NCI-H146 treated with DMSO at 0.1 percent for 48 hours (cell line): ENCODE measurements at regions not wholly inside any gene's neighbourhood (a gene's known extent, or its start where the extent isn't known, plus 50 kb on each side); places are given as distances from the start of the nearest gene placed in this dataset.

Experiments
- DNase-seq: peaks from one replicate; lab custom pipeline; 2025; ENCODE audit not compliant: unreplicated experiment; lab: John Stamatoyannopoulos, UW

GRCh38 chr22:48563118-48563965 is 1264.3 kb downstream of the BRD1 start:
- no peak for DNase-seq

GRCh38 chr22:48561676-48562075 is 1266.0 kb downstream of the BRD1 start:
- DNase-seq, result no peak

GRCh38 chr22:48560836-48561235 is 1266.8 kb downstream of the BRD1 start:
- DNase-seq, result no peak

GRCh38 chr22:48560389-48560751 is 1267.3 kb downstream of the BRD1 start:
- no peak for DNase-seq

- DNase-seq, result no peak
Measured at GRCh38 chr22:48559647-48560388, 1267.9 kb downstream of the BRD1 start.

GRCh38 chr22:48558606-48559402 is 1268.9 kb downstream of the BRD1 start:
- no peak for DNase-seq

GRCh38 chr22:48558016-48558415 is 1269.7 kb downstream of the BRD1 start:
- no peak for DNase-seq

- DNase-seq, result no peak
Measured at GRCh38 chr22:48557473-48557872, 1270.2 kb downstream of the BRD1 start.

- DNase-seq, result no peak
Measured at GRCh38 chr22:48556751-48557150, 1270.9 kb downstream of the BRD1 start.

- DNase-seq, result peak; percentile 12
Measured at GRCh38 chr22:48556222-48556621, 1271.5 kb downstream of the BRD1 start.

- DNase-seq, result no peak
Measured at GRCh38 chr22:48555606-48556005, 1272.1 kb downstream of the BRD1 start.

- peak; percentile 12 for DNase-seq
Measured at GRCh38 chr22:48554893-48555572, 1272.6 kb downstream of the BRD1 start.

GRCh38 chr22:48553694-48554308 is 1273.9 kb downstream of the BRD1 start:
- DNase-seq, result no peak

GRCh38 chr22:48553119-48553518 is 1274.6 kb downstream of the BRD1 start:
- DNase-seq, result no peak

GRCh38 chr22:48551716-48552268 is 1275.9 kb downstream of the BRD1 start:
- no peak for DNase-seq

GRCh38 chr22:48551061-48551460 is 1276.6 kb downstream of the BRD1 start:
- DNase-seq, result no peak

GRCh38 chr22:48548391-48548790 is 1279.3 kb downstream of the BRD1 start:
- DNase-seq, result no peak

GRCh38 chr22:48547971-48548370 is 1279.7 kb downstream of the BRD1 start:
- DNase-seq, result no peak

- DNase-seq, result no peak
Measured at GRCh38 chr22:48546653-48547424, 1280.8 kb downstream of the BRD1 start.
